HG03159 (cell line): ENCODE measurements at regions not wholly inside any gene's neighbourhood (a gene's known extent, or its start where the extent isn't known, plus 50 kb on each side); places are given as distances from the start of the nearest gene placed in this dataset.

Experiments
- ATAC-seq: cut with Tn5 transposase; IDR thresholded peaks from one replicate; pipeline ENCODE4 v1.9.1; 2021; ENCODE audit warnings: mild to moderate bottlenecking, moderate library complexity; ENCODE audit not compliant: unreplicated experiment

- no peak for ATAC-seq
Measured at GRCh38 chr20:52289956-52290565, 98.5 kb upstream of the ZFP64 start.

GRCh38 chr20:52280407-52280806, 88.8 kb upstream of the ZFP64 start:
- no peak for ATAC-seq

DNA sequence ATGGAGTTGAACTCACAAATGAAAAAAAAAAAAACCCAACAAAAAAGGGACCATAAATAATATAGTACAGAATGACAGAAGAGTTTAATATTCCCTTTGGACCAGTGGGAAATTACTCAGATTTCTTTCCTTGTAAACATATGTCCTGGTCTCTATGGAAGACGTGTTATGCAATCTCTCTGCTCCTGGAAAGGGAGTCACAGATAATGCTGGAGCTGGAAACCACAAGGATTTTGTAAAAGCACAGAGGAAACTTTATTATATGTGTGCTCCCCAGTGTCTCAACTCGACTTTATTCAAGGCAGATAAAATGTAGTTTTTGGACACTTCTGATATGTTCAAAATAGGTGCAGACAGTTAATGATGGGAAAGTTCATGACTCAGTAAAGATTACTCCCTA, 88.1 kb upstream of the ZFP64 start:
- ATAC-seq: no peak

GRCh38 chr20:52275181-52275691, 83.7 kb upstream of the ZFP64 start:
- ATAC-seq: no peak

- no peak for ATAC-seq
Measured at GRCh38 chr20:52270696-52271095, 79.1 kb upstream of the ZFP64 start.

DNA sequence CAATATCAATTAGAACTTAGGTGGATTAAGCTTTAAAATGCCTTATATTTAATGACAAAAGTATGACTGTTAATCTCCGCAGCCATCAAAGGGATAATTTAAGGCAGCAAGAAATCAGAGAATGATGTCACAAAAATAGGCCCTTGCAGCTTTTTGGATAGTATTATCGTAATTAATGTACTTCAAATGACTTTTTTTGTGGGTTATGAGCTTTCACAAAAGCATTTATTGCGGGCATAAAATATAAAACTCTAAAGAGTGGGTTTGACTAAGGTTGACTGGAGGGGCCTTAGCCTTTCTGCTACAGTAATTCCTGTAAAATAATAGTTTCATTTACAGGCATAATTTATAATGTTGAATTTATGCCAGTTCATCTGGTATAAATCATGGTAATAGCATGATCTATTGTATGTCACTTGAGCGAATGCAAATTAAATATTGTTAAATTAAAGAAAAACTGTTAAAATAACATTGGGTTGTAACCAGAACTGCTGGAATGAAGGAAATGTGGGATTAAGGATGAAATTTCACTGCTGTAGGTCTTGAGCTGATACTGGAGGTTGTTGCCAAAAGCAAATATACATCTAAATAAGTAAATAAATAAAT, 78.5 kb upstream of the ZFP64 start:
- ATAC-seq: no peak

DNA sequence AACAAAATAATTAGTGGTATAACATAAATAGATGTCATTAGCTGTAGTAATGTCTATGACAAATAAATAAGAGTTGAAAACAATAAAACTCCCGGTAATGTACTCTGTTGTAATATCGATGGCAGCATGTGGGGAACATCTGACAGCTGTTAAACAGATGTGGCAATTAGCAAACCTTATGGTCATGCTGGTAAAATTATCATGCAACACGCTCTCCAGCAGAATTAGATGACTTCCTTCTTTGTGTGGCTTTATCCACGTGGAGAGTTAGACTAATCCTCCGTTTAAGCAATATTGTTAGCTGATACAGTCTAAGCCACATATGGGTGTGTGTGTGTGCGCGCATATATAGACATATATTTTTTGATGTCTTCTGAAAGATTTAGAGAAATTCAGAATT, 77.7 kb upstream of the ZFP64 start:
- ATAC-seq: no peak

- no peak for ATAC-seq
Measured at GRCh38 chr20:52268184-52268749, 76.7 kb upstream of the ZFP64 start.

DNA sequence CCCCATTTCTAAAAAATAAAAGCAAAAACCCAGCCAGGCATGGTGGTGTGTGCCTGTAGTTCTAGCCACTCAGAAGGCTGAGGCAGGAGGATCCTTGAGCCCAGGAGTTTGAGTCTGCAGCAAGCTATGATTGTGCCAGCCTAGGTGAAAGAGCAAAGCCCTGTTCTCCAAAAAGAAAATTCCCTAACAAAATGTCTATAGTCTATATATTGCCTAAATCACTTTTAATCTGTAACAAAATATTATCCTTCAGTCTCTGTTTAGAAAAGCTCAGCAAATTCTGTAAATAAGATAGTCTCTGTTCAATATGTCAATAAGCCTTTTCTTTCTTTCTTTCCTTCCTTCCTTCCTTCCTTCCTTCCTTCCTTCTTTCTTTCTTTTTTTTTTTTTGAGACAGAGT, 75.8 kb upstream of the ZFP64 start:
- no peak for ATAC-seq

DNA sequence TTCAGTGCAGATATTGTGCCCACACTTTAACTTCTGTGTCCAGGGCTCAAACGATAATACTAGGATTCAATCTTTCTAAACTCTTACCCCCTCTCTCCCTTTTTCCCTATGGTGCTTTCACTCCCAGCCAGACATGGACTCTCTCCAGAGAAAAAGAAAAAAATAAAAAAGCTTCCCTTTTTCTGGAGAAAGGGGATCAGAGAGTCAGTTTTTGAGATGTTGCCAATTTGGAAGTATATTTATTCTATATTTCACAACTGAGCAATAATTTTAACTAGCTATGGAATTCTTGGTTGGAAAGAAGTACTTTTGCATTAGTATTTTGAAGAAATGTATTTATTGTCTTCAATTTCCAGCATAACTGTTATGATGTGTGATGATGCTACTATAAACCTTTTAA, 72.2 kb upstream of the ZFP64 start:
- ATAC-seq: no peak

DNA sequence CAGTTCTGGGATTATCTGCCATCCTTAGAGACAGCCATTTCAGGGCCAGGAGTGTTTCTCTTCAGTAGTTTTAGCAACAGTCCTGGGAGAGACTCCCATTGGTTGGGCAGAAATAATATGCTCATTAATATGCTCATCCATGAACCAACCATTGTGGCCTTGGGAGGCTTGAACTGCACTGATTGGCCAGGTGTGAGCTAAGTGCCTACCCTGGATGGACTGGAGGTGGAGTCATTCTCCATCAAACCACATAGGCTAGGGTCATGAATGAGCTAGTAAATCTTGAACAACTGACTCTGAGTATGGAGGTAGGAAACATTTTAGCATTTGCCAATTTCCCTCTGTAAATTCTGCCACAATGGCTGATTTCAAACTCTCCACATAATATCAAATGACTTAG, 70.2 kb upstream of the ZFP64 start:
- no peak for ATAC-seq

DNA sequence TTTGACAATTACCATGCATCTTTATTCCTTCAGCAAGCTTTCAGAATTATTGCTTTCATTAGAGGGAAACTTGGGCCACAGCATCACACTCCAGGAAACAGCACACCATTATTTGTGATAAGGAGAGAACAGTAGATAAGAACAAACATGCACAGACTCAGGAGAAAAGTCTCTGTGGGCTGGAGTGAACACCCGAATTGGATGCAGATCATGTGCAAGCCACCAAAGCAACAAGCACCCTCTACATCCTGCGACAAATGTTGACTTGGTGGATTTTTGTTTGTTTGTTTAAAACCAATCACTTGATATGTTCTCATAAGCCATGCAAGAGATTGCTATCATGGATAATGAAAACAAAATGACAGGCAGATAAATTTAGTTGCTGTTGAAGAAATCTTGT, 67.7 kb upstream of the ZFP64 start:
- ATAC-seq: no peak

- no peak for ATAC-seq
Measured at GRCh38 chr20:52256454-52256853, 64.9 kb upstream of the ZFP64 start.

- ATAC-seq: no peak
Measured at GRCh38 chr20:52252664-52253063, 61.1 kb upstream of the ZFP64 start.

- no peak for ATAC-seq
Measured at GRCh38 chr20:52251827-52252226, 60.2 kb upstream of the ZFP64 start.

GRCh38 chr20:52251136-52251700, 59.6 kb upstream of the ZFP64 start:
- ATAC-seq: no peak

DNA sequence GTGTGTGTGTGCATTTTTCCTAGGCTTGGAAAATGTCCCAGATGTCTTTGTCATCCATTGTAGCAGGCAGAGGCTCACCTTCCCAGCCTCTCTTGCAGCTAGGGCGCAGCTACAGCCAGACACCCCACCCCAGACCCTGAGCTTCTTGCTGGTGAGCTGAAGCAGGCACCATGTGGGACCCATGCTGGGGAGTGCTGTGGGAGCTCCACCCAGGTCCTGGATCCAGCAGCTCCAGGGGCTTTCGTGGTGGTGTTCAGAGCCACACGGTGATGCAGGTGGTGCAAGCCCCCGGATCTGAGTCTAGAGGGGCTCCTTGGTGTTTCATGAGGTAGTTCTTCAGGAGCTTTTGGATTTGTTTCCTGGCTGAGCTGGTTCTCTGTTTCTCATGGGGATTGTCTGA, 56.0 kb upstream of the ZFP64 start:
- ATAC-seq: no peak

GRCh38 chr20:52246366-52246765, 54.8 kb upstream of the ZFP64 start:
- no peak for ATAC-seq

DNA sequence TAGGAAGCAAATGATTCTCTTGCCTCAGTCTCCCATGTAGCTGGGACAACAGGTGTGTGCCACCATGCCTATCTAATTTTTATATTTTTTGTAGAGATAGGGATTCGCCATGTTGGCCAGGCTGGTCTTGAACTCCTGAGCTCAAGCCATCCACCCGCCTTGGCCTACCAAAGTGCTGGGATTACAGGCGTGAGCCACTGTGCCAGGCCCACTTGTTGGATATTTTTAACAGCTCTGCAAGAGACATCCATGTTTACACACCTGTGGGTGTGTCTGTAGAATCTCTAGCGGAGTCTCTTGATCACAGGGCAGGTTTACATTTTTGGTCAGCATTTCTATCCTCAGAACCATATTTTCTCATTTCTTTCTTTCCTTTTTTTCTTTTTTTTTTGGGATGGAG, 53.1 kb upstream of the ZFP64 start:
- ATAC-seq: no peak

DNA sequence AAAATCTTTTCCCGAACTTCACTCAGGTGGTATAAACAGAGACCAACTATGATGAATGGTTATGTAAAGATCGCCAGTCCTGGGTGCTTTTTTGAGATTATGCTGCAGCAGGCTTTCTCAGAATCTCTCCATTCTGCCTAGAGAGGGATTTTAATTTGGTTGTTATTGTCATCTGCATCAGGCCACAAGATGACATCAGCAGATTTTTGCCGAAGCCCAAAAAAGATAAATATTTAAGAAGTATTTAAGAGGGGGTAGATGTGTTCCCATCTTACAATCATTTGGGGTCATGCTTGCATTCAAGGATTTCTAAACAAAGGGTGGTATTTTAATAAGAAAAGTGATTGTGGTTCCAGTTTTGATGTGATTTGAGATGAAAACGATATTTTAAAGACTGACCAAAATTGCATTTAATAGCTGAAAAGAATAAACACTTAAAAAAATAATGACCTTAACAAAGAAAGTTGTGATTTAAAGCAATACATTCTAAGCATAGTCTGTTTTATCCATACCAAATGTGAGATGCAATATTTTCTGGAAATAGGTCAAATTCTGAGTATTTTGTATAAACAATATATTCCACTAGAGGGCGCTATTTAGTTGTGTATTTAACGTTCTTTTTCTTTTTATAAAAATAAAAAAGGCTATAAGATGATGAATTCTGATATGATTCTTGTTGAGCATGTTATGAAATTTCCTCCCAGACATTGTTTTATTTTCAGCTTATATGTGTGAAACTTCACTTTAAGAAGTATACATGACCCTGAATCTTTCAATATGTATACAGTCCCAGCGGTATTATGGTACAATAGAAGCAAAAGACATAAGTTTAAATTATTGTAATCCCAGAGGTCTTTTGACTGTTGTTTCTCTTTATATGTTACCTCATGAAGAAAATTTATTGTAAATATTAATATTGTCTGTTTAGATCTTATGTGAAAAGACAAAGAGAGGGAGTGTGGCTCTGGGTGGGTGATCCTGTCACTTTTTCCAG, 51.0 kb upstream of the ZFP64 start:
- ATAC-seq: no peak
